ENCODE measurements at regions not wholly inside any gene's neighbourhood (a gene's known extent, or its start where the extent isn't known, plus 50 kb on each side); places are given as distances from the start of the nearest gene placed in this dataset.
A peak's percentile ranks its signal among the peaks of the same experiment; 100 is the strongest.

- H3K4me3 ChIP-seq, result no peak overlapping the region
- TF ChIP-seq CTCF (IDR thresholded peaks at IDR 0.05) (no peak), POLR2A (IDR thresholded peaks at IDR 0.05) (no peak)
- intact Hi-C loops (cut with DNase I; ENCODE audit: low total_unique reads), result no loop called here
- peak overlapping the region; percentile 21 to 52 for H3K27ac ChIP-seq
- H3K27me3 ChIP-seq, result no peaks in the 10 kb centered on the region
- DNase-seq, result no peak
- H3K4me1 ChIP-seq, result no peaks in the 10 kb centered on the region
- no peaks in the 10 kb centered on the region for H3K36me3 ChIP-seq
- H3K9me3 ChIP-seq, result no peaks in the 10 kb centered on the region
Observed at GRCh38 chr5:142542078-142542477, 143.8 kb downstream of the FGF1 start.

GRCh38 chr5:142540922-142541422, 144.9 kb downstream of the FGF1 start:
- peak; percentile 27 to 32 for DNase-seq
- intact Hi-C loops (cut with DNase I; ENCODE audit: low total_unique reads), result no loop called here
- Histone ChIP-seq H3K36me3 (no peaks in the 10 kb centered on the region), H3K27ac (peak overlapping the region in 1 of 2 donors; percentile 60), H3K27me3 (no peaks in the 10 kb centered on the region), H3K4me3 (no peak overlapping the region), H3K9me3 (no peaks in the 10 kb centered on the region), H3K4me1 (no peaks in the 10 kb centered on the region)
- TF ChIP-seq CTCF (IDR thresholded peaks at IDR 0.05) (no peak), POLR2A (IDR thresholded peaks at IDR 0.05) (no peak)

- H3K4me3 ChIP-seq, result no peak overlapping the region
- H3K27ac ChIP-seq, result no peak overlapping the region
- H3K36me3 ChIP-seq, result no peaks in the 10 kb centered on the region
- H3K27me3 ChIP-seq, result no peaks in the 10 kb centered on the region
- peaks cover 0 to 3% of the 10 kb centered on the region in 2 donors for H3K9me3 ChIP-seq
- no peak for DNase-seq
- TF ChIP-seq CTCF (IDR thresholded peaks at IDR 0.05), result no peak
- no peak for TF ChIP-seq POLR2A (IDR thresholded peaks at IDR 0.05)
- intact Hi-C loops (cut with DNase I; ENCODE audit: low total_unique reads), result no loop called here
- no peaks in the 10 kb centered on the region for H3K4me1 ChIP-seq
Observed at GRCh38 chr5:142539154-142539740, 146.6 kb downstream of the FGF1 start.

GRCh38 chr5:142537938-142538337, 148.0 kb downstream of the FGF1 start:
- no peak overlapping the region for H3K27ac ChIP-seq
- TF ChIP-seq CTCF (IDR thresholded peaks at IDR 0.05) (no peak), POLR2A (IDR thresholded peaks at IDR 0.05) (no peak)
- no peaks in the 10 kb centered on the region for H3K36me3 ChIP-seq
- peaks cover 0 to 3% of the 10 kb centered on the region in 2 donors for H3K9me3 ChIP-seq
- H3K27me3 ChIP-seq, result no peaks in the 10 kb centered on the region
- intact Hi-C loops (cut with DNase I; ENCODE audit: low total_unique reads), result no loop called here
- no peak for DNase-seq
- no peaks in the 10 kb centered on the region for H3K4me1 ChIP-seq
- no peak overlapping the region for H3K4me3 ChIP-seq

- peaks cover 0 to 3% of the 10 kb centered on the region in 2 donors for H3K9me3 ChIP-seq
- intact Hi-C loops (cut with DNase I; ENCODE audit: low total_unique reads), result no loop called here
- H3K36me3 ChIP-seq, result no peaks in the 10 kb centered on the region
- H3K4me1 ChIP-seq, result no peaks in the 10 kb centered on the region
- no peak overlapping the region for H3K4me3 ChIP-seq
- H3K27ac ChIP-seq, result no peak overlapping the region
- TF ChIP-seq POLR2A (IDR thresholded peaks at IDR 0.05), result no peak
- no peak for TF ChIP-seq CTCF (IDR thresholded peaks at IDR 0.05)
- DNase-seq, result no peak
- no peaks in the 10 kb centered on the region for H3K27me3 ChIP-seq
Observed at GRCh38 chr5:142532781-142533176, 153.1 kb downstream of the FGF1 start.
